SK-N-SH (cell line): ENCODE measurements at regions not wholly inside any gene's neighbourhood (a gene's known extent, or its start where the extent isn't known, plus 50 kb on each side); places are given as distances from the start of the nearest gene placed in this dataset.

Experiments used
- CTCF ChIA-PET: fragments of 300-600, 350-600 bp; formaldehyde crosslinking; extraction: SDS; loops from one replicate; lab custom pipeline; 2021; lab: Yijun Ruan, JAX
- POLR2A ChIA-PET: fragments of 350-600 bp; sonication (Branson Sonifier 250); formaldehyde crosslinking; extraction: SDS; loops from one replicate; lab custom pipeline; 2020; ENCODE audit warnings: antibody characterized with exemption, inconsistent platforms; lab: Yijun Ruan, JAX
- DNase-seq: peaks from one replicate; pipeline ENCODE4 v3.0.0; 2012
- H2AFZ ChIP-seq: fragments of 200-600 bp; sonication (generic); 2 replicates; pipeline ENCODE4 v1.8.1; 2016; ENCODE audit warnings: antibody characterized with exemption, mild to moderate bottlenecking, low read depth
- H3F3A ChIP-seq: fragments of 200-600 bp; sonication (generic); replicated peaks from 2 replicates; pipeline ENCODE3; 2016; ENCODE audit warnings: antibody characterized with exemption, mild to moderate bottlenecking; ENCODE audit not compliant: insufficient read depth
- H3K27ac ChIP-seq, 2 experiments: fragments of 200-500 bp in 1 of 2; fragments of 200-600 bp in 1 of 2; sonication (Bioruptor generic) in 1 of 2; sonication (generic), shearing (Covaris generic) in 1 of 2; 2 replicates each; pipeline versions ENCODE4 v1.5.1 to v1.6.1; 2014 to 2016; ENCODE audit warnings: low read depth in 2 of 2, inconsistent platforms in 1 of 2, low read length in 1 of 2, mild to moderate bottlenecking in 1 of 2, mixed read lengths in 1 of 2
- H3K27me3 ChIP-seq: fragments of 200-600 bp; sonication (generic), shearing (Covaris generic); 2 replicates; pipeline ENCODE4 v1.6.1; 2016; ENCODE audit warnings: mixed run types; ENCODE audit not compliant: insufficient read depth
- H3K36me3 ChIP-seq, 2 experiments: fragments of 200-500 bp in 1 of 2; fragments of 200-600 bp in 1 of 2; sonication (Bioruptor generic) in 1 of 2; sonication (generic) in 1 of 2; replicated peaks in 1 of 2; 2 replicates each; pipeline versions ENCODE3 to v1.5.1; 2014 to 2016; ENCODE audit warnings: low read length in 1 of 2, mild to moderate bottlenecking in 1 of 2; ENCODE audit not compliant: insufficient read depth in 2 of 2, control insufficient read depth in 1 of 2
- H3K4me1 ChIP-seq, 2 experiments: fragments of 200-500 bp in 1 of 2; fragments of 200-600 bp in 1 of 2; sonication (Bioruptor generic) in 1 of 2; sonication (generic), shearing (Covaris generic) in 1 of 2; 2 replicates each; pipeline versions ENCODE4 v1.5.1 to v1.6.1; 2014 to 2016; ENCODE audit warnings: low read depth in 1 of 2, low read length in 1 of 2, mixed run types in 1 of 2; ENCODE audit not compliant: insufficient read depth in 2 of 2, control insufficient read depth in 1 of 2
- H3K4me2 ChIP-seq: fragments of 200-600 bp; sonication (generic), shearing (Covaris generic); 2 replicates; pipeline ENCODE4 v1.6.1; 2017; ENCODE audit warnings: mixed run types
- H3K4me3 ChIP-seq, 2 experiments: fragments of 200-500 bp in 1 of 2; fragments of 200-600 bp in 1 of 2; sonication (Bioruptor generic) in 1 of 2; sonication (generic), shearing (Covaris generic) in 1 of 2; 2 replicates each; pipeline versions ENCODE4 v1.5.1 to v1.8.1; 2014 to 2016; ENCODE audit warnings: low read depth in 2 of 2, inconsistent platforms in 1 of 2, low read length in 1 of 2, mild to moderate bottlenecking in 1 of 2, mixed read lengths in 1 of 2, moderate library complexity in 1 of 2
- H3K79me2 ChIP-seq: fragments of 200-600 bp; sonication (generic); 2 replicates; pipeline ENCODE4 v1.8.1; 2017; ENCODE audit warnings: mild to moderate bottlenecking; ENCODE audit not compliant: insufficient read depth
- H3K9ac ChIP-seq: fragments of 200-600 bp; sonication (generic); 2 replicates; pipeline ENCODE4 v1.6.1; 2017; ENCODE audit warnings: mixed run types
- H3K9me2 ChIP-seq: fragments of 200-600 bp; sonication (generic); 2 replicates; pipeline ENCODE4 v1.6.1; 2017; ENCODE audit warnings: mixed run types
- H3K9me3 ChIP-seq: fragments of 200-600 bp; sonication (generic); 2 replicates; pipeline ENCODE4 v1.6.1; 2017; ENCODE audit warnings: mixed run types, mild to moderate bottlenecking, moderate library complexity
- H4K20me1 ChIP-seq: fragments of 200-600 bp; sonication (generic); 2 replicates; pipeline ENCODE4 v1.6.1; 2017; ENCODE audit warnings: mild to moderate bottlenecking, mixed run types; ENCODE audit not compliant: insufficient read depth
- CHD2 ChIP-seq: fragments of 150-350 bp; IDR thresholded peaks from 2 replicates; pipeline ENCODE4 v1.6.1; 2018; ENCODE audit warnings: low read length; ENCODE audit not compliant: partially characterized antibody
- EP300 ChIP-seq, 2 experiments: IDR thresholded peaks; 2 replicates each; pipeline versions ENCODE4 v1.4.0 to v1.6.1; 2012; ENCODE audit warnings: borderline replicate concordance in 1 of 2, low read depth in 1 of 2, low read length in 1 of 2
- GABPA ChIP-seq: IDR thresholded peaks from 2 replicates; pipeline ENCODE4 v1.4.0; 2012; ENCODE audit warnings: low read depth, mild to moderate bottlenecking
- GATA2 ChIP-seq: sonication (generic); formaldehyde crosslinking; IDR thresholded peaks from 2 replicates; pipeline ENCODE4 v1.5.0; 2020; ENCODE audit warnings: mild to moderate bottlenecking, missing genetic modification reagents
- NFIC ChIP-seq: IDR thresholded peaks from 2 replicates; pipeline ENCODE4 v1.4.0; 2012; ENCODE audit warnings: borderline replicate concordance
- NRF1 ChIP-seq: IDR thresholded peaks from 2 replicates; pipeline ENCODE4 v1.6.1; 2012; ENCODE audit warnings: low read depth, mild to moderate bottlenecking, low read length
- POLR2AphosphoS5 ChIP-seq: IDR thresholded peaks from 2 replicates; pipeline ENCODE4 v1.6.1; 2012; ENCODE audit warnings: low read depth, low read length
- SIN3A ChIP-seq: IDR thresholded peaks from 2 replicates; pipeline ENCODE4 v1.6.1; 2012; ENCODE audit warnings: low read depth, mild to moderate bottlenecking, low read length, moderate library complexity, borderline replicate concordance
- TCF12 ChIP-seq: IDR thresholded peaks from 2 replicates; pipeline ENCODE4 v1.4.0; 2012
- WGBS: methylation state at CpG from one replicate; pipeline ENCODE4 v1.1.6; 2017; ENCODE audit warnings: low lambda C conversion rate; 5-methylcytosine and 5-hydroxymethylcytosine counted together
- TF ChIP-seq, protein P1 (sequence below): fragments of 150-350 bp; IDR thresholded peaks from 2 replicates; pipeline ENCODE4 v1.6.1; 2017; ENCODE audit warnings: antibody characterized with exemption, low read length, low read depth, borderline replicate concordance
- TF ChIP-seq, protein P2 (sequence below): fragments of 200-600 bp; sonication (generic); IDR thresholded peaks from 2 replicates; pipeline ENCODE4 v1.6.1; 2017; ENCODE audit warnings: antibody characterized with exemption, mild to moderate bottlenecking, moderate library complexity
- TF ChIP-seq, protein P3 (sequence below): IDR thresholded peaks from 2 replicates; pipeline ENCODE4 v1.4.0; 2012; ENCODE audit warnings: low read depth, borderline replicate concordance
- TF ChIP-seq, protein P4 (sequence below): IDR thresholded peaks from 2 replicates; pipeline ENCODE4 v1.4.0; 2012; ENCODE audit warnings: low read depth
- TF ChIP-seq, protein P5 (sequence below): IDR thresholded peaks from 2 replicates; pipeline ENCODE4 v1.4.0; 2012; ENCODE audit warnings: low read depth, borderline replicate concordance
- TF ChIP-seq, protein P6 (sequence below): IDR thresholded peaks from 2 replicates; pipeline ENCODE4 v1.6.1; 2012; ENCODE audit warnings: mild to moderate bottlenecking, low read depth, low read length, moderate library complexity
- TF ChIP-seq, protein P7 (sequence below): fragments of 150-350 bp; IDR thresholded peaks from 2 replicates; pipeline ENCODE4 v1.6.1; 2016; ENCODE audit warnings: mild to moderate bottlenecking, low read depth, low read length

DNA sequence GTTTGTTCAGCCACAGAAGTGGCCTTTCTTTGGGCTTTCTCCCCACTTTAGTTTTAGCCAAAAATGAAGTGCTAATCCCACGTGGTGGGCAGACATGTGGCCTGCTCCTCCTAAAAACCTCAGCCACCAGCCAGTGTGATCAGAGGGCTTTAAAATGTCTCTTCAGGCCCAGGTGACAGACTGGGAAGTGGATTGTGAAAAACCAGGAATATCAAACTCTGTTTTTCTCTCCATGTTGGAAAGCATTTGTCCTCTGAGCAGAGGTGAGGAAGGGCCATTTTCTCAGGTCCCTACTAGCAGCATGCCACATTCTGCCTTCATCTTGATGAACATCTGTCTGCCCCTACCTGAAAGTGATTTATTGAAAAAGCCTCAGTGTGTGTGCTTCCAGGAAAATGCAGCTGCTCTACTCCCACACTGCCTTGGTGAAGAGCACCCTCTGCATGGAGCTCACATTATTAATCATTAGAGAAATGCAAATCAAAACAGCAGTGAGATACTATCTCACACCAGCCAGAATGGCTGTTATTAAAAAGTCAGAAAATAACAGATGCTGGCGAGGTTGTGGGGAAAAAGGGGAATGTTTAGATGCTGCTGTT, 181.2 kb upstream of the DMAC1 start:
- CTCF ChIA-PET: no interaction called here
- Histone ChIP-seq H3K4me3 (no peak overlapping the region), H4K20me1 (no peaks in the 10 kb centered on the region), H3K4me1 (peaks cover 0 to 8% of the 10 kb centered on the region in 2 experiments; a peak in 2 of 4 replicates), H3F3A (no peaks in the 10 kb centered on the region), H3K9me2 (no peaks in the 10 kb centered on the region), H3K9ac (no peak overlapping the region), H3K4me2 (no peak overlapping the region), H3K27me3 (no peaks in the 10 kb centered on the region), H3K36me3 (no peaks in the 10 kb centered on the region), H3K79me2 (no peaks in the 10 kb centered on the region), H3K27ac (no peak overlapping the region), H3K9me3 (no peaks in the 10 kb centered on the region), H2AFZ (no peak overlapping the region)
- TF ChIP-seq, protein P1, sequence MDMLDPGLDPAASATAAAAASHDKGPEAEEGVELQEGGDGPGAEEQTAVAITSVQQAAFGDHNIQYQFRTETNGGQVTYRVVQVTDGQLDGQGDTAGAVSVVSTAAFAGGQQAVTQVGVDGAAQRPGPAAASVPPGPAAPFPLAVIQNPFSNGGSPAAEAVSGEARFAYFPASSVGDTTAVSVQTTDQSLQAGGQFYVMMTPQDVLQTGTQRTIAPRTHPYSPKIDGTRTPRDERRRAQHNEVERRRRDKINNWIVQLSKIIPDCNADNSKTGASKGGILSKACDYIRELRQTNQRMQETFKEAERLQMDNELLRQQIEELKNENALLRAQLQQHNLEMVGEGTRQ: no peak
- TF ChIP-seq GABPA: no peak
- TF ChIP-seq, protein P2, sequence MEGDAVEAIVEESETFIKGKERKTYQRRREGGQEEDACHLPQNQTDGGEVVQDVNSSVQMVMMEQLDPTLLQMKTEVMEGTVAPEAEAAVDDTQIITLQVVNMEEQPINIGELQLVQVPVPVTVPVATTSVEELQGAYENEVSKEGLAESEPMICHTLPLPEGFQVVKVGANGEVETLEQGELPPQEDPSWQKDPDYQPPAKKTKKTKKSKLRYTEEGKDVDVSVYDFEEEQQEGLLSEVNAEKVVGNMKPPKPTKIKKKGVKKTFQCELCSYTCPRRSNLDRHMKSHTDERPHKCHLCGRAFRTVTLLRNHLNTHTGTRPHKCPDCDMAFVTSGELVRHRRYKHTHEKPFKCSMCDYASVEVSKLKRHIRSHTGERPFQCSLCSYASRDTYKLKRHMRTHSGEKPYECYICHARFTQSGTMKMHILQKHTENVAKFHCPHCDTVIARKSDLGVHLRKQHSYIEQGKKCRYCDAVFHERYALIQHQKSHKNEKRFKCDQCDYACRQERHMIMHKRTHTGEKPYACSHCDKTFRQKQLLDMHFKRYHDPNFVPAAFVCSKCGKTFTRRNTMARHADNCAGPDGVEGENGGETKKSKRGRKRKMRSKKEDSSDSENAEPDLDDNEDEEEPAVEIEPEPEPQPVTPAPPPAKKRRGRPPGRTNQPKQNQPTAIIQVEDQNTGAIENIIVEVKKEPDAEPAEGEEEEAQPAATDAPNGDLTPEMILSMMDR: no peak
- TF ChIP-seq, protein P3, sequence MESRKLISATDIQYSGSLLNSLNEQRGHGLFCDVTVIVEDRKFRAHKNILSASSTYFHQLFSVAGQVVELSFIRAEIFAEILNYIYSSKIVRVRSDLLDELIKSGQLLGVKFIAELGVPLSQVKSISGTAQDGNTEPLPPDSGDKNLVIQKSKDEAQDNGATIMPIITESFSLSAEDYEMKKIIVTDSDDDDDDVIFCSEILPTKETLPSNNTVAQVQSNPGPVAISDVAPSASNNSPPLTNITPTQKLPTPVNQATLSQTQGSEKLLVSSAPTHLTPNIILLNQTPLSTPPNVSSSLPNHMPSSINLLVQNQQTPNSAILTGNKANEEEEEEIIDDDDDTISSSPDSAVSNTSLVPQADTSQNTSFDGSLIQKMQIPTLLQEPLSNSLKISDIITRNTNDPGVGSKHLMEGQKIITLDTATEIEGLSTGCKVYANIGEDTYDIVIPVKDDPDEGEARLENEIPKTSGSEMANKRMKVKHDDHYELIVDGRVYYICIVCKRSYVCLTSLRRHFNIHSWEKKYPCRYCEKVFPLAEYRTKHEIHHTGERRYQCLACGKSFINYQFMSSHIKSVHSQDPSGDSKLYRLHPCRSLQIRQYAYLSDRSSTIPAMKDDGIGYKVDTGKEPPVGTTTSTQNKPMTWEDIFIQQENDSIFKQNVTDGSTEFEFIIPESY: no peak
- no peak for TF ChIP-seq NRF1
- no peak for TF ChIP-seq NFIC
- TF ChIP-seq, protein P4, sequence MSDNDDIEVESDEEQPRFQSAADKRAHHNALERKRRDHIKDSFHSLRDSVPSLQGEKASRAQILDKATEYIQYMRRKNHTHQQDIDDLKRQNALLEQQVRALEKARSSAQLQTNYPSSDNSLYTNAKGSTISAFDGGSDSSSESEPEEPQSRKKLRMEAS: no peak
- TF ChIP-seq SIN3A: no peak
- TF ChIP-seq, protein P5, sequence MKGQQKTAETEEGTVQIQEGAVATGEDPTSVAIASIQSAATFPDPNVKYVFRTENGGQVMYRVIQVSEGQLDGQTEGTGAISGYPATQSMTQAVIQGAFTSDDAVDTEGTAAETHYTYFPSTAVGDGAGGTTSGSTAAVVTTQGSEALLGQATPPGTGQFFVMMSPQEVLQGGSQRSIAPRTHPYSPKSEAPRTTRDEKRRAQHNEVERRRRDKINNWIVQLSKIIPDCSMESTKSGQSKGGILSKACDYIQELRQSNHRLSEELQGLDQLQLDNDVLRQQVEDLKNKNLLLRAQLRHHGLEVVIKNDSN: no peak
- TF ChIP-seq GATA2 (CRISPR knock-in tag): no peak
- no peak for TF ChIP-seq EP300 (IDR thresholded peaks at IDR 0.05; ENCODE audit: borderline replicate concordance in 1 of 2, low read depth in 1 of 2, low read length in 1 of 2)
- no peak for TF ChIP-seq TCF12
- no peak for TF ChIP-seq POLR2AphosphoS5
- no peak for TF ChIP-seq CHD2
- TF ChIP-seq, protein P6, sequence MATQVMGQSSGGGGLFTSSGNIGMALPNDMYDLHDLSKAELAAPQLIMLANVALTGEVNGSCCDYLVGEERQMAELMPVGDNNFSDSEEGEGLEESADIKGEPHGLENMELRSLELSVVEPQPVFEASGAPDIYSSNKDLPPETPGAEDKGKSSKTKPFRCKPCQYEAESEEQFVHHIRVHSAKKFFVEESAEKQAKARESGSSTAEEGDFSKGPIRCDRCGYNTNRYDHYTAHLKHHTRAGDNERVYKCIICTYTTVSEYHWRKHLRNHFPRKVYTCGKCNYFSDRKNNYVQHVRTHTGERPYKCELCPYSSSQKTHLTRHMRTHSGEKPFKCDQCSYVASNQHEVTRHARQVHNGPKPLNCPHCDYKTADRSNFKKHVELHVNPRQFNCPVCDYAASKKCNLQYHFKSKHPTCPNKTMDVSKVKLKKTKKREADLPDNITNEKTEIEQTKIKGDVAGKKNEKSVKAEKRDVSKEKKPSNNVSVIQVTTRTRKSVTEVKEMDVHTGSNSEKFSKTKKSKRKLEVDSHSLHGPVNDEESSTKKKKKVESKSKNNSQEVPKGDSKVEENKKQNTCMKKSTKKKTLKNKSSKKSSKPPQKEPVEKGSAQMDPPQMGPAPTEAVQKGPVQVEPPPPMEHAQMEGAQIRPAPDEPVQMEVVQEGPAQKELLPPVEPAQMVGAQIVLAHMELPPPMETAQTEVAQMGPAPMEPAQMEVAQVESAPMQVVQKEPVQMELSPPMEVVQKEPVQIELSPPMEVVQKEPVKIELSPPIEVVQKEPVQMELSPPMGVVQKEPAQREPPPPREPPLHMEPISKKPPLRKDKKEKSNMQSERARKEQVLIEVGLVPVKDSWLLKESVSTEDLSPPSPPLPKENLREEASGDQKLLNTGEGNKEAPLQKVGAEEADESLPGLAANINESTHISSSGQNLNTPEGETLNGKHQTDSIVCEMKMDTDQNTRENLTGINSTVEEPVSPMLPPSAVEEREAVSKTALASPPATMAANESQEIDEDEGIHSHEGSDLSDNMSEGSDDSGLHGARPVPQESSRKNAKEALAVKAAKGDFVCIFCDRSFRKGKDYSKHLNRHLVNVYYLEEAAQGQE: no peak
- TF ChIP-seq, protein P7, sequence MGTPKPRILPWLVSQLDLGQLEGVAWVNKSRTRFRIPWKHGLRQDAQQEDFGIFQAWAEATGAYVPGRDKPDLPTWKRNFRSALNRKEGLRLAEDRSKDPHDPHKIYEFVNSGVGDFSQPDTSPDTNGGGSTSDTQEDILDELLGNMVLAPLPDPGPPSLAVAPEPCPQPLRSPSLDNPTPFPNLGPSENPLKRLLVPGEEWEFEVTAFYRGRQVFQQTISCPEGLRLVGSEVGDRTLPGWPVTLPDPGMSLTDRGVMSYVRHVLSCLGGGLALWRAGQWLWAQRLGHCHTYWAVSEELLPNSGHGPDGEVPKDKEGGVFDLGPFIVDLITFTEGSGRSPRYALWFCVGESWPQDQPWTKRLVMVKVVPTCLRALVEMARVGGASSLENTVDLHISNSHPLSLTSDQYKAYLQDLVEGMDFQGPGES: no peak
- POLR2A ChIA-PET: no interaction called here
- WGBS: 24% methylated on average over 2 of the region's 2 CpGs
- no peak for DNase-seq
